Breast epithelium (tissue), 3 donors: ENCODE measurements at regions not wholly inside any gene's neighbourhood (a gene's known extent, or its start where the extent isn't known, plus 50 kb on each side); places are given as distances from the start of the nearest gene placed in this dataset.

Experiments used
- POLR2AphosphoS5 ChIP-seq, 3 donors: sonication (generic); formaldehyde crosslinking; IDR thresholded peaks; one replicate each; pipeline ENCODE4 v1.6.1; 2017; ENCODE audit warnings: antibody characterized with exemption in 3 of 3
- TF ChIP-seq, protein P1 (sequence below), 3 donors: fragments of 450-650 bp; IDR thresholded peaks; one replicate each; pipeline ENCODE4 v1.5.1; 2016 to 2017; ENCODE audit warnings: antibody characterized with exemption in 3 of 3, mild to moderate bottlenecking in 3 of 3, moderate library complexity in 3 of 3

DNA sequence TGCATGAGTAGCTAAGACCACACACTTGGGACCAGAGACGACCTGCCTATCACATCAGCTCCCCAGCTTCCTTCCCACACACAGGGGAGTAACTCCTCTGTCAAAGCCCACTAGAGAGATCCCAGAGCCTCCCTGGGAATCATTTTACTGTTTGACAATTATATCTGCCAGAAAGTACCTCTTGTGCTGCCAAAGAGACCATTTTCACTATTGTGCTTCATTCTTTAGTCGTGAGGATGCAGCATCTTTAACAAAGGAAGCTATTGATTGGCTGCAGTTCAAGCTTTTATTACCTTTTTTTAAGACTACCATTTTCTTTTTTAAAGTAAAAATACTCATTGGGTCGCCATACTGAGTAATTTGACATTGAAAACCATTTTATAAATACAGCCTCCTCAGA is 194.5 kb upstream of the RGS6 start:
- no peak for TF ChIP-seq POLR2AphosphoS5 (IDR thresholded peaks at IDR 0.05)
- TF ChIP-seq, protein P1, sequence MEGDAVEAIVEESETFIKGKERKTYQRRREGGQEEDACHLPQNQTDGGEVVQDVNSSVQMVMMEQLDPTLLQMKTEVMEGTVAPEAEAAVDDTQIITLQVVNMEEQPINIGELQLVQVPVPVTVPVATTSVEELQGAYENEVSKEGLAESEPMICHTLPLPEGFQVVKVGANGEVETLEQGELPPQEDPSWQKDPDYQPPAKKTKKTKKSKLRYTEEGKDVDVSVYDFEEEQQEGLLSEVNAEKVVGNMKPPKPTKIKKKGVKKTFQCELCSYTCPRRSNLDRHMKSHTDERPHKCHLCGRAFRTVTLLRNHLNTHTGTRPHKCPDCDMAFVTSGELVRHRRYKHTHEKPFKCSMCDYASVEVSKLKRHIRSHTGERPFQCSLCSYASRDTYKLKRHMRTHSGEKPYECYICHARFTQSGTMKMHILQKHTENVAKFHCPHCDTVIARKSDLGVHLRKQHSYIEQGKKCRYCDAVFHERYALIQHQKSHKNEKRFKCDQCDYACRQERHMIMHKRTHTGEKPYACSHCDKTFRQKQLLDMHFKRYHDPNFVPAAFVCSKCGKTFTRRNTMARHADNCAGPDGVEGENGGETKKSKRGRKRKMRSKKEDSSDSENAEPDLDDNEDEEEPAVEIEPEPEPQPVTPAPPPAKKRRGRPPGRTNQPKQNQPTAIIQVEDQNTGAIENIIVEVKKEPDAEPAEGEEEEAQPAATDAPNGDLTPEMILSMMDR (IDR thresholded peaks at IDR 0.05): no peak
